HCT116 (cell line): ENCODE measurements at regions not wholly inside any gene's neighbourhood (a gene's known extent, or its start where the extent isn't known, plus 50 kb on each side); places are given as distances from the start of the nearest gene placed in this dataset.

Experiments used
- ATAC-seq: fragments of 200-7000 bp; cut with Tn5 transposase; 2 replicates; pipeline ENCODE4 v1.9.1; 2020; ENCODE audit warnings: mild to moderate bottlenecking, moderate library complexity
- BruUV-seq: library from RNA; stranded (reverse); fragments of 400-500 nt; replicated peaks from 2 replicates; lab custom pipeline; 2021; lab: Mats Ljungman, UMichigan
- CTCF ChIA-PET: fragments of 300-600 bp; sonication (Branson Sonifier 250); formaldehyde crosslinking; loops from one replicate; lab custom pipeline; 2021; ENCODE audit warnings: antibody characterized with exemption; lab: Charles Lee
- POLR2A ChIA-PET: fragments of 300-600, 350-600 bp; sonication (Branson Sonifier 250); formaldehyde crosslinking; loops from one replicate; lab custom pipeline; 2021; ENCODE audit warnings: antibody characterized with exemption; lab: Charles Lee
- RAD21 ChIA-PET, 2 experiments: fragments of 300-600 bp; sonication (Branson Sonifier 250); formaldehyde crosslinking; loops; one replicate each; lab custom pipeline; 2023; ENCODE audit warnings: low total read pairs in 2 of 2; ENCODE audit not compliant: uncharacterized antibody in 2 of 2, unreplicated experiment in 2 of 2, low non-redundant PET in 1 of 2; lab: Charles Lee
- DNase-seq: peaks from one replicate; pipeline ENCODE4 v3.0.0-alpha.2; 2010; ENCODE audit warnings: low read depth, low spot score
- H2AFZ ChIP-seq: fragments of 200-600 bp; shearing (Covaris generic), sonication (generic); 2 replicates; pipeline ENCODE4 v1.6.1; 2017; ENCODE audit warnings: low read depth, mixed run types, mixed read lengths, antibody characterized with exemption, low read length; ENCODE audit not compliant: poor library complexity, severe bottlenecking
- H3K27ac ChIP-seq: 2 replicates; pipeline ENCODE4 v1.5.1; 2012; ENCODE audit warnings: low read depth, low read length
- H3K27me3 ChIP-seq: fragments of 200-600 bp; sonication (generic); 2 replicates; pipeline ENCODE4 v1.6.1; 2016; ENCODE audit warnings: mixed run types, low read length, mixed read lengths; ENCODE audit not compliant: insufficient read depth
- H3K36me3 ChIP-seq, 2 experiments: fragments of 200-500 bp in 1 of 2; fragments of 200-600 bp in 1 of 2; sonication (Bioruptor generic) in 1 of 2; sonication (generic) in 1 of 2; 2 replicates each; pipeline versions ENCODE4 v1.5.1 to v1.6.1; 2014 to 2016; ENCODE audit warnings: low read length in 2 of 2, inconsistent platforms in 1 of 2, mixed read lengths in 1 of 2, mixed run types in 1 of 2; ENCODE audit not compliant: insufficient read depth in 2 of 2, control insufficient read depth in 1 of 2
- H3K4me1 ChIP-seq, 2 experiments: fragments of 200-600 bp in 1 of 2; sonication (generic) in 1 of 2; 2 replicates each; pipeline versions ENCODE4 v1.5.1 to v1.6.1; 2012 to 2017; ENCODE audit warnings: low read length in 2 of 2, inconsistent platforms in 1 of 2, mild to moderate bottlenecking in 1 of 2, mixed read lengths in 1 of 2, mixed run types in 1 of 2, moderate library complexity in 1 of 2; ENCODE audit not compliant: insufficient read depth in 2 of 2, control insufficient read depth in 1 of 2
- H3K4me2 ChIP-seq: fragments of 200-600 bp; sonication (generic); 2 replicates; pipeline ENCODE4 v1.6.1; 2017; ENCODE audit warnings: mixed run types, low read length, mixed read lengths
- H3K4me3 ChIP-seq, 2 experiments: fragments of 200-600 bp in 1 of 2; sonication (generic) in 1 of 2; replicated peaks in 1 of 2; 2 replicates each; pipeline ENCODE4 v1.5.1; 2011 to 2016; ENCODE audit warnings: low read length in 2 of 2, control low read depth in 1 of 2, low read depth in 1 of 2, mild to moderate bottlenecking in 1 of 2, mixed read lengths in 1 of 2, mixed run types in 1 of 2
- H3K79me2 ChIP-seq: fragments of 200-600 bp; sonication (generic); 2 replicates; pipeline ENCODE4 v1.6.1; 2017; ENCODE audit warnings: mild to moderate bottlenecking, mixed run types, low read length, moderate library complexity, mixed read lengths; ENCODE audit not compliant: insufficient read depth
- H3K9ac ChIP-seq: fragments of 200-600 bp; sonication (generic); 2 replicates; pipeline ENCODE4 v1.6.1; 2016; ENCODE audit warnings: low read length, mixed read lengths
- H3K9me2 ChIP-seq: fragments of 200-600 bp; sonication (generic), shearing (Covaris generic); 2 replicates; pipeline ENCODE4 v1.6.1; 2017; ENCODE audit warnings: mixed run types, mild to moderate bottlenecking, moderate library complexity; ENCODE audit not compliant: insufficient read depth
- H3K9me3 ChIP-seq, 2 experiments: fragments of 200-500 bp in 1 of 2; fragments of 200-600 bp in 1 of 2; sonication (Bioruptor generic) in 1 of 2; sonication (generic) in 1 of 2; 2 replicates each; pipeline ENCODE4 v1.6.1; 2014 to 2017; ENCODE audit warnings: low read length in 2 of 2, mixed read lengths in 2 of 2, inconsistent platforms in 1 of 2, low read depth in 1 of 2, mild to moderate bottlenecking in 1 of 2, mixed run types in 1 of 2, moderate library complexity in 1 of 2; ENCODE audit not compliant: control insufficient read depth in 1 of 2, insufficient read depth in 1 of 2
- H4K20me1 ChIP-seq: fragments of 200-600 bp; sonication (generic), shearing (Covaris generic); 2 replicates; pipeline ENCODE4 v1.6.1; 2017; ENCODE audit warnings: mixed run types, mild to moderate bottlenecking, moderate library complexity; ENCODE audit not compliant: insufficient read depth
- CEBPB ChIP-seq: IDR thresholded peaks from 2 replicates; pipeline ENCODE4 v1.6.1; 2012; ENCODE audit warnings: low read depth
- CTCF ChIP-seq, 3 experiments: fragments of 200-600 bp in 1 of 3; sonication (generic) in 1 of 3; IDR thresholded peaks in 2 of 3; conservative IDR thresholded peaks in 1 of 3; 2 replicates each; pipeline ENCODE4 v1.5.1; 2012 to 2017; ENCODE audit warnings: low read depth in 2 of 3, low read length in 2 of 3, antibody characterized with exemption in 1 of 3, borderline replicate concordance in 1 of 3, control low read depth in 1 of 3, mild to moderate bottlenecking in 1 of 3, mixed read lengths in 1 of 3, mixed run types in 1 of 3, moderate library complexity in 1 of 3; ENCODE audit not compliant: insufficient read depth in 1 of 3
- EGR1 ChIP-seq: IDR thresholded peaks from 2 replicates; pipeline ENCODE4 v1.6.1; 2012; ENCODE audit warnings: low read depth
- ELF1 ChIP-seq: IDR thresholded peaks from 2 replicates; pipeline ENCODE4 v1.6.1; 2012; ENCODE audit warnings: low read depth, borderline replicate concordance
- EZH2phosphoT487 ChIP-seq: fragments of 200-600 bp; IDR thresholded peaks from 2 replicates; pipeline ENCODE4 v1.6.1; 2018; ENCODE audit warnings: antibody characterized with exemption, borderline replicate concordance
- JUND ChIP-seq: IDR thresholded peaks from 2 replicates; pipeline ENCODE4 v1.6.1; 2012
- MAX ChIP-seq: IDR thresholded peaks from 2 replicates; pipeline ENCODE4 v1.6.1; 2012
- REST ChIP-seq: IDR thresholded peaks from 2 replicates; pipeline ENCODE4 v1.6.1; 2012; ENCODE audit warnings: low read depth
- TCF7L2 ChIP-seq: IDR thresholded peaks from 2 replicates; pipeline ENCODE4 v1.7.0; 2011; ENCODE audit warnings: borderline replicate concordance, inconsistent platforms; ENCODE audit not compliant: insufficient read depth, insufficient read length; ENCODE audit errors: extremely low read depth
- YY1 ChIP-seq: IDR thresholded peaks from 2 replicates; pipeline ENCODE4 v1.6.1; 2011; ENCODE audit warnings: low read length, low read depth, moderate library complexity, mild to moderate bottlenecking; ENCODE audit not compliant: insufficient replicate concordance; ENCODE audit errors: extremely low read depth
- ZBTB33 ChIP-seq: IDR thresholded peaks from 2 replicates; pipeline ENCODE4 v1.6.1; 2011; ENCODE audit warnings: mild to moderate bottlenecking, low read length, moderate library complexity; ENCODE audit not compliant: insufficient replicate concordance; ENCODE audit errors: extremely low read depth
- ZFX ChIP-seq: fragments of 450-650 bp; IDR thresholded peaks from 2 replicates; pipeline ENCODE4 v1.6.1; 2017
- ZNF274 ChIP-seq: fragments of 200-500 bp; sonication (Bioruptor generic); IDR thresholded peaks from 2 replicates; pipeline ENCODE4 v1.6.1; 2014; ENCODE audit warnings: mild to moderate bottlenecking, low read depth, low read length, inconsistent platforms
- intact Hi-C: fragments of 100-400 bp; cut with micrococcal nuclease; formaldehyde crosslinking; loops from 2 replicates; pipeline ENCODE4 v1.10.0; 2022

- intact Hi-C loops, result no loop called here
Measured at GRCh38 chr6:90714319-90714718, 127.4 kb upstream of the MAP3K7 start.

More at GRCh38 chr6:90714319-90714718, 127.4 kb upstream of the MAP3K7 start:
- no peaks in the 10 kb centered on the region for H3K36me3 ChIP-seq
- no peaks in the 10 kb centered on the region for H3K9me3 ChIP-seq
- H3K9me2 ChIP-seq, result no peaks in the 10 kb centered on the region
- no peak for DNase-seq
- no peak overlapping the region for H3K27ac ChIP-seq
- BruUV-seq, result no TSS peak
- H3K9ac ChIP-seq, result no peak overlapping the region
- H4K20me1 ChIP-seq, result no peaks in the 10 kb centered on the region
- H3K4me1 ChIP-seq, result no peaks in the 10 kb centered on the region
- H3K4me2 ChIP-seq, result no peak overlapping the region
- ChIA-PET POLR2A (interaction anchor here (0.6 kb wide), 1 partner anchor 1111 kb away, joined by 3 read pairs; no protein-coding TSS in a partner anchor), CTCF (no interaction called here), RAD21 (no interaction called here)
- peaks cover 65% of the 10 kb centered on the region for H3K27me3 ChIP-seq
- ATAC-seq, result no peak
- H2AFZ ChIP-seq, result no peak overlapping the region
- H3K4me3 ChIP-seq, result no peak overlapping the region
- TF ChIP-seq YY1 (no peak), REST (no peak), CEBPB (no peak), ZBTB33 (no peak), EGR1 (no peak), TCF7L2 (no peak), ELF1 (no peak), ZNF274 (no peak), MAX (no peak), JUND (no peak), ZFX (no peak), EZH2phosphoT487 (no peak), CTCF (IDR thresholded peaks at IDR 0.05 in 2 of 3, conservative IDR thresholded peaks at IDR 0.05 in 1 of 3; ENCODE audit: borderline replicate concordance in 1 of 3, insufficient read depth in 1 of 3, low read depth in 2 of 3, low read length in 2 of 3) (no peak)
- TF ChIP-seq, all 23 proteins: peak for 0
- H3K79me2 ChIP-seq, result no peaks in the 10 kb centered on the region
